ENCODE measurements at regions not wholly inside any gene's neighbourhood (a gene's known extent, or its start where the extent isn't known, plus 50 kb on each side); places are given as distances from the start of the nearest gene placed in this dataset.
"Not testable (repeated sequence)": the region's sequence is repeated elsewhere in the genome, so short reads cannot be mapped to it uniquely, and the experiment has no call there.

GRCh38 chr1:213523781-213524398 lies 463.9 kb upstream of the PROX1 start:
- DNase-seq (ENCODE audit: low read depth in 3 of 3, low spot score in 2 of 3): no peak

DNA sequence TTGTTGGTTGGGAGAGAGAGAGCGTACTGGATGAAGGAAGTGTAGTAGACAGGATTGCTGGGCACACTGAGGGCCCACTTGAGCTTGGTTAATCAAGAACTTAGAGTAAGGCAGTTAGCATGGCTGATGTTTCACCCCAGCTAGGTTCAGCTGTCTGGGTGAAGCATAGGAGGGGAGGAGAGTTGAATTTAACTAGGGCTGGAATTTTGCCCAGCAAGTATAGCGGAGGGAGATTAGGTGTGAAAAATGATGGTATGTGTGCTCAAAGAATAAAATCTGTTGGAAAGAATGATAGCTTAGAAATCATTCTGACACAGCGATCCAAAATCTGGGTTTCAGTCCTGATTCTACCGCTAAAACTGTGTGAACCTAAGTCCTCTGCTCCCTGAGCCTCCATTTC lies 461.5 kb upstream of the PROX1 start:
- DNase-seq (ENCODE audit: low read depth in 3 of 3, low spot score in 2 of 3): no peak

DNA sequence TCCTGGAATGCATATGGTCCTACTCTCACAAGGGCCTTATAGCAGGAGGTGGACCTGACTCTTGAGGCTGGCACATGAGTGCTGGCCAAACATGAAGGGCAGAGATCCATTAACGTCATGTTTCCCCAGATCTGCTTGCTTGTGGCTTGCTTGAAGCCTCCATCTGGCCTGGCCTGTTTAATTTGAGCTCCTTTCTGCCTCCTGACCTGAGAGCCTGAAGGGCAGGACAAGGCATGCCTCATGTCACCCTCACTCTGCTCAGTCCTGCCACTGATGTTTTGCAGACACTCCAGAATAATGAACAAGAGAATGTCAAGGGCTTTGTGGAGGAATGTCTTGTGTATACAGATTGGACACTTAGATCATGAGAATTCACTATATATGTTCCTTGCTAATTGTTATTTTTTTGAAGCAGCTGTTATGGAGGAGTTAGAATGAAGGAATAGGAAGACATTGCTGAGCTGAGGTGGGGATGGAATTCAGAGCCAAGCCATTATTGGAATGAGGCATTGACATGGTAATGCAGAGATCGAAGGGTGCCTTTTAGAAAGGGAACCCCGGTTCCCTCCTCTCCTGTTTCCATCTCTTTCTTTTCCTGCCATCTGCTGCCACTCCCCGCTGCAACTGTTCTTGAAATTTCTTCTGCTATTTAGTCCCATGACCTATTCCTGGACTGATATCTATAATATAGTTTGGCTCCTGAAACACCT lies 457.0 kb upstream of the PROX1 start:
- DNase-seq (ENCODE audit: low read depth in 3 of 3, low spot score in 2 of 3): no peak

GRCh38 chr1:213531369-213532310 lies 456.1 kb upstream of the PROX1 start:
- no peak for DNase-seq (ENCODE audit: low read depth in 3 of 3, low spot score in 2 of 3)

GRCh38 chr1:213533125-213533524 lies 454.6 kb upstream of the PROX1 start:
- no peak for DNase-seq (ENCODE audit: low read depth in 3 of 3, low spot score in 2 of 3)

- DNase-seq (ENCODE audit: low read depth in 3 of 3, low spot score in 2 of 3): no peak
Observed at GRCh38 chr1:213535679-213536078, 452.1 kb upstream of the PROX1 start.

- no peak for DNase-seq (ENCODE audit: low read depth in 3 of 3, low spot score in 2 of 3)
Observed at GRCh38 chr1:213538251-213538650, 449.5 kb upstream of the PROX1 start.

GRCh38 chr1:213539464-213539863 lies 448.3 kb upstream of the PROX1 start:
- DNase-seq (ENCODE audit: low read depth in 3 of 3, low spot score in 2 of 3): no peak

- no peak for DNase-seq (ENCODE audit: low read depth in 3 of 3, low spot score in 2 of 3)
Observed at GRCh38 chr1:213541641-213542040, 446.1 kb upstream of the PROX1 start.

DNA sequence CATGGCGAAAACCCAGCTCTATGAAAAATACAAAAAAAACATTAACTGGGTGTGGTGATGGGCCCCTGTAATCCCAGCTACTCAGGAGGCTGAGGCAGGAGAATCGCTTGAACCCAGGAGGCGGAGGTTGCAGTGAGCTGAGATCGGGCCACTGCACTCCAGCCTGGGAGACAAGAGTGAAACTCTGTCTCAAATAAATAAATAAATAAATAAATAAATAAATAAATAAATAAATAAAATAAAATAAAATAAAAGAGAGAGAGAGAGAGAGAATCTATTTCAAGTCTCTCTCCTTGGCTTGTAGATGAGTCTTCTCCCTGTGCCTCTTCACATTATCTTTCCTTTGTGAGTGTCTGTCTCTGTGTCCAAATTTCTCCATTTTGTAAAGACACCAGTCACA lies 442.6 kb upstream of the PROX1 start:
- not testable (repeated sequence) for DNase-seq (ENCODE audit: low read depth in 3 of 3, low spot score in 2 of 3)

DNA sequence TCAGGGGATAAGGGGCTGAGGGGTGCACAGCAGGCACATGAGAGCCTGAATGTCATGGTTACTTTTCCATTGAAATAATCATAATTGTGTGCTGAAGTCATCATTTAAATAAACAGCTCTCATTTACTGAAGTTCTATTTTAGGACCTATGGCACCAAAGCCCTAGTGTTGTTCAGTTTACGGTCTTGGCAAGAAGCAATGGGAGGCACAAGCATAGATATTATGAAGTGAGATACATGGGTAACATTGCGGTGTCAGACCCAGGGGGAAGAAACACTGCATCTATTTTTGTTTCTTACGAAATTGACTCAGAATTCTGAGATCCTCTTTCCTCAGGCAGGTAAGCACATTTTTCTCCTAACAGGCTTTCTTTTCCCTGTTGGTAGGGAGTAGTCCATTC lies 437.8 kb upstream of the PROX1 start:
- DNase-seq (ENCODE audit: low read depth in 3 of 3, low spot score in 2 of 3): no peak

DNA sequence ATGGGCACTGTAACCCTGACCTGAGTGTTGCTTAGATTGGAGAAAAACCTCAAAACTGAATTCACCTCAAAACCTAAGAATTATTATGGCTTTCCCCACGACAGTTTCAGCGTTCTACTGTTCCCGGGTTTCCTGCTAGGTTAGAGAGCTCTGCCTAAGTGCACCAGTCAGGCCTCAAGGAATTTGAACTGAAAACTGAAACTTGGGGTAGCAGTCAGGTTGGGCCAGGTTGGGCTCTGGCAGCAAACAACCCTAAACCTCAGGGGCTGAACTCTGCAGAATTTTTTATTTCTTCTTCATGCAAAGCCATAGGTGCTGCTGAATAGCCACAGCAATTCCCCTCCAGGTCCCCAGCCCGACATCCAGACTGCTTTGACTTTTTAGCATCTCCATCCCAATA lies 437.0 kb upstream of the PROX1 start:
- no peak for DNase-seq (ENCODE audit: low read depth in 3 of 3, low spot score in 2 of 3)

GRCh38 chr1:213552045-213552444 lies 435.7 kb upstream of the PROX1 start:
- DNase-seq (ENCODE audit: low read depth in 3 of 3, low spot score in 2 of 3): no peak

- no peak for DNase-seq (ENCODE audit: low read depth in 3 of 3, low spot score in 2 of 3)
Observed at GRCh38 chr1:213560226-213560625, 427.5 kb upstream of the PROX1 start.

DNA sequence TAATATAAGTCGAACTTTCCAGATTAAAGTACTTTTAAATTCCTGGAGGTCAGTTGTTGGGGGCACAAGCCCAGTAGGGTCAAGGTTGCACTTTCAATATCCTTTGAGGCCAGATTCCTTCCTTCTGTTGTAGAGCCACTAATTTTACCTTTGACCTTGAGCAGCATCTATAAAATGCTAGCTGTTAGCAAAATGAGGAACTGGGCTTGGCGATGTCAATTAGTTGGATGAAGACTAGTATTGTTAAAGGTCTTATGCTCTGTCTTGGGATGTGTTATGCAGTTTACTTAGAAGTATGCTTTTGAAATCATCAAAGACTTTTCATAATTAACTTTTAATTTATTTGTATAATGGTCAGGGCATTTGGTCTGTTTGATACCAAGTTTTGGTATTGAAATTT lies 425.9 kb upstream of the PROX1 start:
- DNase-seq (ENCODE audit: low read depth in 3 of 3, low spot score in 2 of 3): no peak

GRCh38 chr1:213564215-213564659 lies 423.5 kb upstream of the PROX1 start:
- DNase-seq (ENCODE audit: low read depth in 3 of 3, low spot score in 2 of 3): no peak

DNA sequence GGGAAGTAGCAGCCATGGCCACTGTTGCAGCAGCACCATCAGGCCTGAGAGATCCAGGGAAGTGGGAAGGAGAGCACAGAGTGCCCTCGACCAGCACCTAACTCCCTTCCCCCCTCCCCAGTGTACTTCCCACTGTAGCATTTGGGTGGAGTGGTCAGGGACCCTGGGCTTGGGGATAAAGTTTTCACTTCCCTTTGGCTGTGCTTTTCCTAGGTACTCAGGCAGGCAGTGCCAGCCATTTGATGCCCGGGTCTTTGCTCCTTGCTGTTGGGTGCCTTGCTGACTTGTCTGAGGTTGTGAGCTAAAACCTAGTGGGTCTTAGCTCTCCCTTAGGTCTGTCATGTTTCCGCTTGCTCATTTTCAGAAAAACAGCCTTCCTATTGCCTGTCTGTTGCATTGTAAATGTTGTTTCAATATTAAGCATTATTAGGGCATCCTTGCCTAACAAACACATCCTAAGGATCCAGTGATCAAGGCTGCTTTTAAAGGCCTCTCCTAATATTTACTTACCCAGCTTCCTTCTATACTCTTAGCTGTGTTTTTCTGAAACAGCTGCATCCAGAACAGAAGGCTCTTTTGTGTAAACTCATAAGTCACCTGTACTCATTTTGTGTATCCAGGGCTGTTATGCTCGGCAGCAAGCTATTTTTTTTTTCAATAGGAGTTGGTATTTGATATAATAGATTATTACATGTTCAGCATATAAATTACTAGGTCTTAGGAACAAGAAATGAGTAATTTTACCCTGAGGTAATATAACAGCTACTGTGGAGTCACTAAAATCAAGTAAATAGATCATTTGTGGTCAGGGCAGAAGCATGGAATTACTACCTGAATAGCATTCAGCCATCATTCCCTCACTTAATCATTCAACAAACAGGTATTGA lies 418.6 kb upstream of the PROX1 start:
- no peak for DNase-seq (ENCODE audit: low read depth in 3 of 3, low spot score in 2 of 3)

DNA sequence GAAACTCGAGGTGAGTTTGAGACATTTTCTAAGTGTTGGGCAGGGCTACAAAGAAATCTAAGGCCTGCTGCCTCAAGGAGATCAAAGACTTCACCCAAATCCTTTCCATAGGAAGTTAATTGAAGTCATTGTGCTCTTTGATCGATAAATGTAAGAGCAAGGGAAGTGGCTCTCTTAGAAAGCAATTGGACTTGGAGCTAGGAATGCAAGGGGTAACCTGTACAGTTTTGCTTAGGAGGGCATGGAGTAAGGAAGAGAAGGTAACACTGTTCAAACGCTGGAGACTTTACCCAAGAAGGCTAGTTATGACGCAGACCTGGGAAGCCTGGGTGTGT lies 418.0 kb upstream of the PROX1 start:
- no peak for DNase-seq (ENCODE audit: low read depth in 3 of 3, low spot score in 2 of 3)

GRCh38 chr1:213570487-213570886 lies 417.3 kb upstream of the PROX1 start:
- no peak for DNase-seq (ENCODE audit: low read depth in 3 of 3, low spot score in 2 of 3)

- DNase-seq (ENCODE audit: low read depth in 3 of 3, low spot score in 2 of 3): no peak
Observed at GRCh38 chr1:213571419-213571818, 416.4 kb upstream of the PROX1 start.

DNA sequence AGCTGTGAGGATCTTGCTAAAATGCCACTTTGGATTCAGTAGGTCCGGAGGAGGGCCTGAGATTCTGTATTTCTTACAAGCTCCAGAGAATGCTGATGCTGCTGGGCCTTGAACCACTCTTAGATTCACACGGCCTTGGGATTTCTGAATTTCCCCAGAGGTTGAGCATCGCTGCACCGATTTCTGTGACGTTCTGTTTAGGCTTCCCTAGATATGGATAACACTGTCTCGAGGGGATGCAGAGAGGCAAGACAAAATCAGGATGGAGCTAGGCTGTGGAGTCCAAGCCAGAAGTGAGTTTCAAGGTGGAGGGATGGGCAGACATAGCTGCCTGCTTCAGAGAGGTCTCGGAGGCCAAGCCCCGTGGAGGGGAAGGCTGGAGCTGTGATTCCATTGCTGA lies 415.9 kb upstream of the PROX1 start:
- no peak for DNase-seq (ENCODE audit: low read depth in 3 of 3, low spot score in 2 of 3)

Data from right renal cortex interstitium (tissue), 3 donors.